PC-3 (cell line): ENCODE measurements at regions not wholly inside any gene's neighbourhood (a gene's known extent, or its start where the extent isn't known, plus 50 kb on each side); places are given as distances from the start of the nearest gene placed in this dataset.

Experiments
- ATAC-seq: fragments of 200-7000 bp; cut with Tn5 transposase; 2 replicates; pipeline ENCODE4 v1.9.1; 2020; ENCODE audit warnings: mild to moderate bottlenecking, moderate library complexity
- BruUV-seq: library from RNA; stranded (reverse); fragments of 400-500 nt; replicated peaks from 2 replicates; lab custom pipeline; 2021; lab: Mats Ljungman, UMichigan
- CTCF ChIA-PET: fragments of 300-600 bp; sonication (Branson Sonifier 250); formaldehyde crosslinking; loops from one replicate; lab custom pipeline; 2022; ENCODE audit warnings: antibody characterized with exemption; lab: Charles Lee
- POLR2A ChIA-PET: fragments of 300-600 bp; sonication (Branson Sonifier 250); formaldehyde crosslinking; loops from one replicate; lab custom pipeline; 2022; ENCODE audit warnings: antibody characterized with exemption; ENCODE audit not compliant: unreplicated experiment; lab: Charles Lee
- DNase-seq: peaks from one replicate; pipeline ENCODE4 v3.0.0-alpha.2; 2015
- H2AFZ ChIP-seq: fragments of 300-600 bp; sonication (generic); 2 replicates; pipeline ENCODE4 v1.6.0; 2016; ENCODE audit warnings: antibody characterized with exemption, low read length
- H3F3A ChIP-seq: fragments of 300-600 bp; sonication (generic); one replicate; pipeline ENCODE4 v1.6.0; 2017; ENCODE audit warnings: antibody characterized with exemption, low read length, control low read depth, mild to moderate bottlenecking; ENCODE audit not compliant: unreplicated experiment
- H3K27ac ChIP-seq: fragments of 300-600 bp; sonication (generic); 2 replicates; pipeline ENCODE4 v1.5.1; 2016; ENCODE audit warnings: mild to moderate bottlenecking, low read length
- H3K27me3 ChIP-seq: fragments of 300-600 bp; sonication (generic); 2 replicates; pipeline ENCODE4 v1.6.1; 2016; ENCODE audit warnings: low read length, mixed read lengths
- H3K36me3 ChIP-seq: fragments of 300-600 bp; sonication (generic); 2 replicates; pipeline ENCODE4 v1.6.1; 2016; ENCODE audit warnings: low read depth, mixed run types, low read length, mixed read lengths
- H3K4me1 ChIP-seq: fragments of 300-600 bp; sonication (generic); 2 replicates; pipeline ENCODE4 v1.5.1; 2016; ENCODE audit warnings: low read length; ENCODE audit not compliant: insufficient read depth
- H3K4me2 ChIP-seq: fragments of 300-600 bp; sonication (generic); 2 replicates; pipeline ENCODE4 v1.6.0; 2016; ENCODE audit warnings: low read length
- H3K4me3 ChIP-seq: fragments of 300-600 bp; sonication (generic); 2 replicates; pipeline ENCODE4 v1.5.1; 2016; ENCODE audit warnings: mild to moderate bottlenecking, low read length, mixed read lengths
- H3K79me2 ChIP-seq: fragments of 300-600 bp; sonication (generic); 2 replicates; pipeline ENCODE4 v1.6.1; 2017; ENCODE audit warnings: low read length, mixed read lengths
- H3K9ac ChIP-seq: fragments of 300-600 bp; sonication (generic); 2 replicates; pipeline ENCODE4 v1.6.0; 2016; ENCODE audit warnings: mild to moderate bottlenecking, low read length
- H3K9me2 ChIP-seq: fragments of 300-600 bp; sonication (generic); replicated peaks from 2 replicates; pipeline ENCODE4 v1.6.1; 2016; ENCODE audit warnings: mixed run types, low read length, mixed read lengths
- H3K9me3 ChIP-seq: fragments of 300-600 bp; sonication (generic); 2 replicates; pipeline ENCODE4 v1.6.1; 2016; ENCODE audit warnings: low read length, mixed read lengths
- H4K20me1 ChIP-seq: fragments of 300-600 bp; sonication (generic); 2 replicates; pipeline ENCODE4 v1.6.1; 2016; ENCODE audit warnings: low read length, mixed read lengths
- EZH2 ChIP-seq: fragments of 300-600 bp; sonication (generic); IDR thresholded peaks from one replicate; pipeline ENCODE4 v1.6.1; 2017; ENCODE audit warnings: antibody characterized with exemption, mild to moderate bottlenecking, low read length; ENCODE audit not compliant: unreplicated experiment
- EZH2phosphoT487 ChIP-seq: fragments of 300-600 bp; sonication (generic); IDR thresholded peaks from 2 replicates; pipeline ENCODE4 v1.6.1; 2018; ENCODE audit warnings: mild to moderate bottlenecking, antibody characterized with exemption, low read length, borderline replicate concordance
- intact Hi-C: fragments of 100-400 bp; cut with micrococcal nuclease; formaldehyde crosslinking; loops from 2 replicates; pipeline ENCODE4 v1.9.0; 2023
- TF ChIP-seq, protein P1 (sequence below): fragments of 300-600 bp; sonication (generic); conservative IDR thresholded peaks from 2 replicates; pipeline ENCODE4 v1.5.1; 2017; ENCODE audit warnings: antibody characterized with exemption, low read depth, mild to moderate bottlenecking, low read length

DNA sequence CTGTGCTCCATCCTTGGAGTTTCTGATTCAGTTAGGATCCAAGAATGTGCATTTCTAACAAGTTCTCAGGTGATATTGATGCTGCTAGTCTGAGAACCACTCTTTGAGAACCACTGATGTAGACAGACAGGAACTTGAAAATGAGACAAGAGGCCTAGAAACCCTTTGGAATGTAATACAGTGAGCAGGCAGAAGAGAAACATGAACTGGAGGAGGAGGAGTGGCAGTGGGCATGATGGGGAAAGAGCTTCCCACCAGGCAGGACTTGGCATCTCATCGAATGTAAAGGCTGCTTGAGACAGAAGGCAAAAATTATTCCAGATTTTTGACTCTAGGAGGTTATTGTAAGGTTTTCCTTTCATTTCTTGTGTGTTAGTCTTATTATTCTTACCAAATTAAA is 295.8 kb upstream of the SGCD start:
- Histone ChIP-seq H2AFZ (no peak overlapping the region), H3K9me2 (no peaks in the 10 kb centered on the region), H3K4me1 (no peaks in the 10 kb centered on the region), H3K9ac (no peak overlapping the region), H3K27me3 (no peaks in the 10 kb centered on the region), H3K79me2 (no peaks in the 10 kb centered on the region), H3K9me3 (no peaks in the 10 kb centered on the region), H3K4me3 (no peak overlapping the region), H3K4me2 (no peak overlapping the region), H3F3A (no peaks in the 10 kb centered on the region), H3K36me3 (no peaks in the 10 kb centered on the region), H4K20me1 (no peaks in the 10 kb centered on the region), H3K27ac (no peak overlapping the region)
- ChIA-PET CTCF (no interaction called here), POLR2A (no interaction called here)
- ATAC-seq (no peak), DNase-seq (no peak)
- BruUV-seq: no TSS peak
- TF ChIP-seq, protein P1, sequence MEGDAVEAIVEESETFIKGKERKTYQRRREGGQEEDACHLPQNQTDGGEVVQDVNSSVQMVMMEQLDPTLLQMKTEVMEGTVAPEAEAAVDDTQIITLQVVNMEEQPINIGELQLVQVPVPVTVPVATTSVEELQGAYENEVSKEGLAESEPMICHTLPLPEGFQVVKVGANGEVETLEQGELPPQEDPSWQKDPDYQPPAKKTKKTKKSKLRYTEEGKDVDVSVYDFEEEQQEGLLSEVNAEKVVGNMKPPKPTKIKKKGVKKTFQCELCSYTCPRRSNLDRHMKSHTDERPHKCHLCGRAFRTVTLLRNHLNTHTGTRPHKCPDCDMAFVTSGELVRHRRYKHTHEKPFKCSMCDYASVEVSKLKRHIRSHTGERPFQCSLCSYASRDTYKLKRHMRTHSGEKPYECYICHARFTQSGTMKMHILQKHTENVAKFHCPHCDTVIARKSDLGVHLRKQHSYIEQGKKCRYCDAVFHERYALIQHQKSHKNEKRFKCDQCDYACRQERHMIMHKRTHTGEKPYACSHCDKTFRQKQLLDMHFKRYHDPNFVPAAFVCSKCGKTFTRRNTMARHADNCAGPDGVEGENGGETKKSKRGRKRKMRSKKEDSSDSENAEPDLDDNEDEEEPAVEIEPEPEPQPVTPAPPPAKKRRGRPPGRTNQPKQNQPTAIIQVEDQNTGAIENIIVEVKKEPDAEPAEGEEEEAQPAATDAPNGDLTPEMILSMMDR: no peak
- TF ChIP-seq EZH2 (no peak), EZH2phosphoT487 (no peak)
- intact Hi-C loops: no loop called here

GRCh38 chr5:156036640-156037039 is 290.3 kb upstream of the SGCD start:
- H3F3A ChIP-seq: no peaks in the 10 kb centered on the region
- no peak overlapping the region for H3K4me2 ChIP-seq
- H2AFZ ChIP-seq: no peak overlapping the region
- no peaks in the 10 kb centered on the region for H3K4me1 ChIP-seq
- no peaks in the 10 kb centered on the region for H3K27me3 ChIP-seq
- no peak overlapping the region for H3K27ac ChIP-seq
- H3K36me3 ChIP-seq: no peaks in the 10 kb centered on the region
- H3K9me3 ChIP-seq: peaks cover 3% of the 10 kb centered on the region; the same call in 1 of the 2 replicates
- TF ChIP-seq, protein P1: no peak
- no peak for TF ChIP-seq EZH2
- TF ChIP-seq EZH2phosphoT487: no peak
- H3K4me3 ChIP-seq: no peak overlapping the region
- H3K9me2 ChIP-seq: no peaks in the 10 kb centered on the region
- POLR2A ChIA-PET: no interaction called here
- no peak for ATAC-seq
- no TSS peak for BruUV-seq
- intact Hi-C loops: no loop called here
- CTCF ChIA-PET: no interaction called here
- H4K20me1 ChIP-seq: no peaks in the 10 kb centered on the region
- H3K9ac ChIP-seq: no peak overlapping the region
- no peak for DNase-seq
- no peaks in the 10 kb centered on the region for H3K79me2 ChIP-seq

- intact Hi-C loops: no loop called here
- POLR2A ChIA-PET: no interaction called here
Measured at GRCh38 chr5:156037151-156037909, 289.6 kb upstream of the SGCD start.

More at GRCh38 chr5:156037151-156037909, 289.6 kb upstream of the SGCD start:
- H3K4me3 ChIP-seq: no peak overlapping the region
- H3K9me2 ChIP-seq: no peaks in the 10 kb centered on the region
- H3K36me3 ChIP-seq: no peaks in the 10 kb centered on the region
- BruUV-seq: no TSS peak
- no peaks in the 10 kb centered on the region for H3F3A ChIP-seq
- H4K20me1 ChIP-seq: no peaks in the 10 kb centered on the region
- H3K9me3 ChIP-seq: peaks cover 3% of the 10 kb centered on the region; the same call in 1 of the 2 replicates
- no peak for ATAC-seq
- no peaks in the 10 kb centered on the region for H3K4me1 ChIP-seq
- no peaks in the 10 kb centered on the region for H3K79me2 ChIP-seq
- CTCF ChIA-PET: no interaction called here
- TF ChIP-seq, protein P1: no peak
- TF ChIP-seq EZH2phosphoT487 (no peak), EZH2 (no peak)
- H2AFZ ChIP-seq: no peak overlapping the region
- H3K4me2 ChIP-seq: no peak overlapping the region
- H3K27ac ChIP-seq: no peak overlapping the region
- DNase-seq: no peak
- no peaks in the 10 kb centered on the region for H3K27me3 ChIP-seq
- H3K9ac ChIP-seq: no peak overlapping the region
